Transverse colon (tissue), 3 donors: ENCODE measurements at regions not wholly inside any gene's neighbourhood (a gene's known extent, or its start where the extent isn't known, plus 50 kb on each side); places are given as distances from the start of the nearest gene placed in this dataset.

ENCODE experiments used
- EP300 ChIP-seq: sonication (generic); formaldehyde crosslinking; IDR thresholded peaks from one replicate; pipeline ENCODE4 v1.6.1; 2017; ENCODE audit warnings: antibody characterized with exemption, low read depth
- POLR2A ChIP-seq: fragments of 450-650 bp; IDR thresholded peaks from one replicate; pipeline ENCODE4 v1.6.1; 2016; ENCODE audit warnings: antibody characterized with exemption, mild to moderate bottlenecking, moderate library complexity
- POLR2AphosphoS5 ChIP-seq, 3 donors: sonication (generic); formaldehyde crosslinking; IDR thresholded peaks; one replicate each; pipeline ENCODE4 v1.6.1; 2016; ENCODE audit warnings: antibody characterized with exemption in 3 of 3

DNA sequence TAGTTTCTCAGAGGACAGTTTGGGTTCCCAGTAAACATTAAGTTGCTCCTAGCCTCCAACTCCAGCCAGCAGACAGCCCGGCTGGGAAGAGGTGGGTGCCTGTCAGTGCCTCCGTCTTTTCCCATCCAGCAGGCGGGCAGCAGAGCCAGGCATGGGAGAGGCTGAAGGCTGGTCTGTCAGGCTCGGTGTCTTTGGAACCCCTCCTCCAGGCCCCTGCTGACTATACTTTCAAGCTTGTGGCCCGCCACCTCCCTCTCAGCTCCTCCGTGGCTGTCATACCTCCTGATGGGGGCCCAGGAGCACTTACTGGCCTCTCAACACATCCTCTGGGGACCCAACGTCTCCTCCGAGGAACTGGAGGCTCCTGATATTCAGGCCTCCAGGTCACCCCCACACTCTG, 140.9 kb downstream of the ACTL8 start:
- TF ChIP-seq POLR2A (no peak), EP300 (no peak), POLR2AphosphoS5 (IDR thresholded peaks at IDR 0.05) (no peak)
